Liver (tissue), 8 donors: ENCODE measurements at regions not wholly inside any gene's neighbourhood (a gene's known extent, or its start where the extent isn't known, plus 50 kb on each side); places are given as distances from the start of the nearest gene placed in this dataset.

ENCODE experiments used
- DNase-seq: peaks from one replicate; pipeline ENCODE4 v3.0.0-alpha.2; 2017; ENCODE audit warnings: low spot score
- H3K27ac ChIP-seq, 2 donors: one replicate each; pipeline ENCODE4 v1.7.0; 2013; ENCODE audit warnings: inconsistent platforms in 2 of 2, low read length in 2 of 2, control low read depth in 1 of 2, low read depth in 1 of 2, mild to moderate bottlenecking in 1 of 2
- H3K27me3 ChIP-seq, 4 donors: one replicate each; pipeline versions ENCODE4 v1.6.1 to v1.7.0; 2013; ENCODE audit warnings: low read length in 3 of 4, inconsistent platforms in 1 of 4, mild to moderate bottlenecking in 1 of 4, moderate library complexity in 1 of 4; ENCODE audit not compliant: control insufficient read depth in 4 of 4, insufficient read depth in 4 of 4
- H3K36me3 ChIP-seq, 4 donors: one replicate each; pipeline versions ENCODE4 v1.6.1 to v1.7.0; 2013; ENCODE audit warnings: low read length in 3 of 4, mild to moderate bottlenecking in 3 of 4, low read depth in 1 of 4, moderate library complexity in 1 of 4; ENCODE audit not compliant: control insufficient read depth in 4 of 4, insufficient read depth in 3 of 4
- H3K4me1 ChIP-seq, 4 donors: one replicate each; pipeline versions ENCODE4 v1.6.1 to v1.7.0; 2013; ENCODE audit warnings: low read length in 3 of 4, mild to moderate bottlenecking in 3 of 4, moderate library complexity in 1 of 4; ENCODE audit not compliant: control insufficient read depth in 4 of 4, insufficient read depth in 4 of 4
- H3K4me3 ChIP-seq, 3 donors: one replicate each; pipeline versions ENCODE4 v1.6.1 to v1.7.0; 2013; ENCODE audit warnings: low read length in 3 of 3, control low read depth in 1 of 3, low read depth in 1 of 3, mild to moderate bottlenecking in 1 of 3
- H3K9ac ChIP-seq, 2 donors: one replicate each; pipeline ENCODE4 v1.7.0; 2013; ENCODE audit warnings: low read length in 2 of 2, mild to moderate bottlenecking in 2 of 2, moderate library complexity in 2 of 2, control low read depth in 1 of 2, low read depth in 1 of 2
- H3K9me3 ChIP-seq, 4 donors: one replicate each; pipeline versions ENCODE4 v1.6.1 to v1.7.0; 2013; ENCODE audit warnings: low read length in 3 of 4; ENCODE audit not compliant: control insufficient read depth in 4 of 4
- EGR1 ChIP-seq, 2 donors: IDR thresholded peaks; 2 replicates each; pipeline ENCODE4 v1.6.1; 2016 to 2018; ENCODE audit warnings: antibody characterized with exemption in 2 of 2, low read depth in 2 of 2
- FOXA1 ChIP-seq: IDR thresholded peaks from 2 replicates; pipeline ENCODE4 v1.6.1; 2016; ENCODE audit warnings: antibody characterized with exemption
- GABPA ChIP-seq, 2 donors: IDR thresholded peaks in 1 of 2; conservative IDR thresholded peaks in 1 of 2; 2 replicates each; pipeline ENCODE4 v1.6.1; 2016; ENCODE audit warnings: antibody characterized with exemption in 2 of 2, mild to moderate bottlenecking in 1 of 2, moderate library complexity in 1 of 2
- HNF4A ChIP-seq, 2 donors: conservative IDR thresholded peaks; 2 replicates each; pipeline ENCODE4 v1.6.1; 2016; ENCODE audit warnings: antibody characterized with exemption in 2 of 2, mild to moderate bottlenecking in 2 of 2
- HNF4G ChIP-seq: IDR thresholded peaks from 2 replicates; pipeline ENCODE4 v1.6.1; 2016; ENCODE audit warnings: antibody characterized with exemption
- JUND ChIP-seq, 2 donors: IDR thresholded peaks; 2 replicates each; pipeline ENCODE4 v1.6.1; 2016; ENCODE audit warnings: antibody characterized with exemption in 2 of 2
- NR2F2 ChIP-seq: IDR thresholded peaks from 2 replicates; pipeline ENCODE4 v1.6.1; 2016; ENCODE audit warnings: antibody characterized with exemption
- RAD21 ChIP-seq, 2 donors: IDR thresholded peaks; 2 replicates each; pipeline ENCODE4 v1.6.1; 2016; ENCODE audit warnings: antibody characterized with exemption in 2 of 2, mild to moderate bottlenecking in 2 of 2
- RXRA ChIP-seq, 2 donors: IDR thresholded peaks; 2 replicates each; pipeline ENCODE4 v1.6.1; 2017 to 2018; ENCODE audit warnings: antibody characterized with exemption in 2 of 2, mild to moderate bottlenecking in 1 of 2
- SP1 ChIP-seq: IDR thresholded peaks from 2 replicates; pipeline ENCODE4 v1.6.1; 2018; ENCODE audit warnings: antibody characterized with exemption, mild to moderate bottlenecking
- TAF1 ChIP-seq: conservative IDR thresholded peaks from 2 replicates; pipeline ENCODE4 v1.6.1; 2016; ENCODE audit warnings: antibody characterized with exemption, mild to moderate bottlenecking
- YY1 ChIP-seq: IDR thresholded peaks from 2 replicates; pipeline ENCODE4 v1.6.1; 2016; ENCODE audit warnings: antibody characterized with exemption, mild to moderate bottlenecking
- WGBS: extraction: QIAGEN DNeasy Blood & Tissue Kit; methylation state at CpG from one replicate; pipeline ENCODE4 v1.1.7; 2013; 5-methylcytosine and 5-hydroxymethylcytosine counted together
- TF ChIP-seq, protein P1 (sequence below): fragments of 150-350 bp; IDR thresholded peaks from 2 replicates; pipeline ENCODE4 v1.5.1; 2017; ENCODE audit warnings: improper control_type of control experiment, low read depth, low read length; ENCODE audit not compliant: missing input control
- TF ChIP-seq, protein P2 (sequence below): IDR thresholded peaks from 2 replicates; pipeline ENCODE4 v1.6.1; 2016; ENCODE audit warnings: antibody characterized with exemption, mild to moderate bottlenecking
- TF ChIP-seq, protein P3 (sequence below): IDR thresholded peaks from 2 replicates; pipeline ENCODE4 v1.6.1; 2016; ENCODE audit warnings: antibody characterized with exemption
- TF ChIP-seq, protein P4 (sequence below): IDR thresholded peaks from 2 replicates; pipeline ENCODE4 v1.6.1; 2016; ENCODE audit warnings: antibody characterized with exemption
- TF ChIP-seq, protein P5 (sequence below): IDR thresholded peaks from 2 replicates; pipeline ENCODE4 v1.6.1; 2016; ENCODE audit warnings: antibody characterized with exemption
- donor health status: healthy.
- donor health status: healthy.
- donor health status: healthy.
- donor health status: healthy.
- donor health status: healthy.

DNA sequence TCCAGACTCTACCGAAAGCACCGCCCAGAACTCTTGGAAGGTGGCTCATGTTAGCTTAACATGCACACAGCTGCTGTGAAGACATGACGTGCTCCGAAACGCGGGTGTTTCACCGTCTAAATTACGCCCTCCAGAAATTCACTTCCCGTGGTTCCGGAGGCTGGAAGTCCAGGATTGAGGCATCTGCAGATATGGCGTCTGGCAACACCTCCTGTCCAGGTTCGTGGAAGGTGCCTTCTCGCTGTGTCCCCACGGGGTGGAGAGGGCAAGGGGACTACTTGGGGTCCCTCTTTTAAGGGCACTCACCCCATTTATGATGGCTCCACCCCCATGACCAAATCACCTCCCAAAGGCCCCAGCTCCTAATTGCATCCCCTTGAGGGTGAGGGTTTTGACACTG, 348.0 kb upstream of the IRX2 start:
- no peak for DNase-seq

DNA sequence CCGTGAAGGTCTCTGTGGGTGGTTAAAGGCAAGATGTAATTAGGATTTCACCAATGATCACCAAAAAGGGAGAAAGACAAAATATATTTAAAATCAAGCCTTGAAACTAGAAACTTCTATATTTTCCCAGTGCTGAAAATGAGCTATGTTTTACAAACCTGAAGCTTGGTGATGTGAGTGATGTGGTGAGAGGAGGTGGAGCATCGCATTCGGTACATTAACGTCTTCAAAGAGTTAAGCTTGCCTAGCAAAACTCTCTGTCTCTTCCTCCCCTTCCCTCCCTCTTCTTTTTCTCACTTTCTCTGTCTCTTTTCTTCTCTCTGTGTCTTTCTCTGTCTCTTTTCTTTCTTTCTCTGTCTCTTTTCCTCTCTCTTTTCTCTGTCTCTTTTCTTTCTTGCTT, 347.3 kb upstream of the IRX2 start:
- H3K27me3 ChIP-seq, result peaks cover 0 to 4% (median 0%) of the 10 kb centered on the region in 4 donors
- no peak for DNase-seq
- no peak overlapping the region for H3K9ac ChIP-seq
- H3K9me3 ChIP-seq, result peaks cover 0 to 4% (median 2%) of the 10 kb centered on the region in 4 donors
- no peaks in the 10 kb centered on the region for H3K36me3 ChIP-seq
- WGBS, result 51% methylated on average over 4 of the region's 4 CpGs
- TF ChIP-seq GABPA (IDR thresholded peaks at IDR 0.05 in 1 of 2, conservative IDR thresholded peaks at IDR 0.05 in 1 of 2) (no peak), JUND (IDR thresholded peaks at IDR 0.05) (no peak), NR2F2 (no peak), RAD21 (IDR thresholded peaks at IDR 0.05) (no peak), FOXA1 (no peak), HNF4A (conservative IDR thresholded peaks at IDR 0.05) (no peak), SP1 (no peak), EGR1 (IDR thresholded peaks at IDR 0.05; ENCODE audit: low read depth in 2 of 2) (no peak), YY1 (no peak), TAF1 (no peak), HNF4G (no peak), RXRA (IDR thresholded peaks at IDR 0.05) (no peak)
- TF ChIP-seq, protein P1, sequence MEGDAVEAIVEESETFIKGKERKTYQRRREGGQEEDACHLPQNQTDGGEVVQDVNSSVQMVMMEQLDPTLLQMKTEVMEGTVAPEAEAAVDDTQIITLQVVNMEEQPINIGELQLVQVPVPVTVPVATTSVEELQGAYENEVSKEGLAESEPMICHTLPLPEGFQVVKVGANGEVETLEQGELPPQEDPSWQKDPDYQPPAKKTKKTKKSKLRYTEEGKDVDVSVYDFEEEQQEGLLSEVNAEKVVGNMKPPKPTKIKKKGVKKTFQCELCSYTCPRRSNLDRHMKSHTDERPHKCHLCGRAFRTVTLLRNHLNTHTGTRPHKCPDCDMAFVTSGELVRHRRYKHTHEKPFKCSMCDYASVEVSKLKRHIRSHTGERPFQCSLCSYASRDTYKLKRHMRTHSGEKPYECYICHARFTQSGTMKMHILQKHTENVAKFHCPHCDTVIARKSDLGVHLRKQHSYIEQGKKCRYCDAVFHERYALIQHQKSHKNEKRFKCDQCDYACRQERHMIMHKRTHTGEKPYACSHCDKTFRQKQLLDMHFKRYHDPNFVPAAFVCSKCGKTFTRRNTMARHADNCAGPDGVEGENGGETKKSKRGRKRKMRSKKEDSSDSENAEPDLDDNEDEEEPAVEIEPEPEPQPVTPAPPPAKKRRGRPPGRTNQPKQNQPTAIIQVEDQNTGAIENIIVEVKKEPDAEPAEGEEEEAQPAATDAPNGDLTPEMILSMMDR, result no peak
- TF ChIP-seq, protein P2, sequence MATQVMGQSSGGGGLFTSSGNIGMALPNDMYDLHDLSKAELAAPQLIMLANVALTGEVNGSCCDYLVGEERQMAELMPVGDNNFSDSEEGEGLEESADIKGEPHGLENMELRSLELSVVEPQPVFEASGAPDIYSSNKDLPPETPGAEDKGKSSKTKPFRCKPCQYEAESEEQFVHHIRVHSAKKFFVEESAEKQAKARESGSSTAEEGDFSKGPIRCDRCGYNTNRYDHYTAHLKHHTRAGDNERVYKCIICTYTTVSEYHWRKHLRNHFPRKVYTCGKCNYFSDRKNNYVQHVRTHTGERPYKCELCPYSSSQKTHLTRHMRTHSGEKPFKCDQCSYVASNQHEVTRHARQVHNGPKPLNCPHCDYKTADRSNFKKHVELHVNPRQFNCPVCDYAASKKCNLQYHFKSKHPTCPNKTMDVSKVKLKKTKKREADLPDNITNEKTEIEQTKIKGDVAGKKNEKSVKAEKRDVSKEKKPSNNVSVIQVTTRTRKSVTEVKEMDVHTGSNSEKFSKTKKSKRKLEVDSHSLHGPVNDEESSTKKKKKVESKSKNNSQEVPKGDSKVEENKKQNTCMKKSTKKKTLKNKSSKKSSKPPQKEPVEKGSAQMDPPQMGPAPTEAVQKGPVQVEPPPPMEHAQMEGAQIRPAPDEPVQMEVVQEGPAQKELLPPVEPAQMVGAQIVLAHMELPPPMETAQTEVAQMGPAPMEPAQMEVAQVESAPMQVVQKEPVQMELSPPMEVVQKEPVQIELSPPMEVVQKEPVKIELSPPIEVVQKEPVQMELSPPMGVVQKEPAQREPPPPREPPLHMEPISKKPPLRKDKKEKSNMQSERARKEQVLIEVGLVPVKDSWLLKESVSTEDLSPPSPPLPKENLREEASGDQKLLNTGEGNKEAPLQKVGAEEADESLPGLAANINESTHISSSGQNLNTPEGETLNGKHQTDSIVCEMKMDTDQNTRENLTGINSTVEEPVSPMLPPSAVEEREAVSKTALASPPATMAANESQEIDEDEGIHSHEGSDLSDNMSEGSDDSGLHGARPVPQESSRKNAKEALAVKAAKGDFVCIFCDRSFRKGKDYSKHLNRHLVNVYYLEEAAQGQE, result no peak
- TF ChIP-seq, protein P3, sequence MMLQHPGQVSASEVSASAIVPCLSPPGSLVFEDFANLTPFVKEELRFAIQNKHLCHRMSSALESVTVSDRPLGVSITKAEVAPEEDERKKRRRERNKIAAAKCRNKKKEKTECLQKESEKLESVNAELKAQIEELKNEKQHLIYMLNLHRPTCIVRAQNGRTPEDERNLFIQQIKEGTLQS, result no peak
- TF ChIP-seq, protein P4, sequence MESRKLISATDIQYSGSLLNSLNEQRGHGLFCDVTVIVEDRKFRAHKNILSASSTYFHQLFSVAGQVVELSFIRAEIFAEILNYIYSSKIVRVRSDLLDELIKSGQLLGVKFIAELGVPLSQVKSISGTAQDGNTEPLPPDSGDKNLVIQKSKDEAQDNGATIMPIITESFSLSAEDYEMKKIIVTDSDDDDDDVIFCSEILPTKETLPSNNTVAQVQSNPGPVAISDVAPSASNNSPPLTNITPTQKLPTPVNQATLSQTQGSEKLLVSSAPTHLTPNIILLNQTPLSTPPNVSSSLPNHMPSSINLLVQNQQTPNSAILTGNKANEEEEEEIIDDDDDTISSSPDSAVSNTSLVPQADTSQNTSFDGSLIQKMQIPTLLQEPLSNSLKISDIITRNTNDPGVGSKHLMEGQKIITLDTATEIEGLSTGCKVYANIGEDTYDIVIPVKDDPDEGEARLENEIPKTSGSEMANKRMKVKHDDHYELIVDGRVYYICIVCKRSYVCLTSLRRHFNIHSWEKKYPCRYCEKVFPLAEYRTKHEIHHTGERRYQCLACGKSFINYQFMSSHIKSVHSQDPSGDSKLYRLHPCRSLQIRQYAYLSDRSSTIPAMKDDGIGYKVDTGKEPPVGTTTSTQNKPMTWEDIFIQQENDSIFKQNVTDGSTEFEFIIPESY, result no peak
- TF ChIP-seq, protein P5, sequence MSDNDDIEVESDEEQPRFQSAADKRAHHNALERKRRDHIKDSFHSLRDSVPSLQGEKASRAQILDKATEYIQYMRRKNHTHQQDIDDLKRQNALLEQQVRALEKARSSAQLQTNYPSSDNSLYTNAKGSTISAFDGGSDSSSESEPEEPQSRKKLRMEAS, result no peak
- no peaks in the 10 kb centered on the region for H3K4me1 ChIP-seq
- H3K27ac ChIP-seq, result no peak overlapping the region
- H3K4me3 ChIP-seq, result no peak overlapping the region

More for the DNA sequence above, 348.0 kb upstream of the IRX2 start:
- Histone ChIP-seq H3K27ac (no peak overlapping the region), H3K9ac (no peak overlapping the region), H3K9me3 (peaks cover 0 to 4% (median 2%) of the 10 kb centered on the region in 4 donors), H3K27me3 (peaks cover 0 to 2% (median 0%) of the 10 kb centered on the region in 4 donors), H3K4me3 (no peak overlapping the region), H3K36me3 (no peaks in the 10 kb centered on the region), H3K4me1 (no peaks in the 10 kb centered on the region)
- TF ChIP-seq, protein P1, result no peak
- no peak for TF ChIP-seq GABPA (IDR thresholded peaks at IDR 0.05 in 1 of 2, conservative IDR thresholded peaks at IDR 0.05 in 1 of 2)
- WGBS, result 88% methylated on average over 14 of the region's 14 CpGs
